ENCODE measurements at regions not wholly inside any gene's neighbourhood (a gene's known extent, or its start where the extent isn't known, plus 50 kb on each side); places are given as distances from the start of the nearest gene placed in this dataset.

DNA sequence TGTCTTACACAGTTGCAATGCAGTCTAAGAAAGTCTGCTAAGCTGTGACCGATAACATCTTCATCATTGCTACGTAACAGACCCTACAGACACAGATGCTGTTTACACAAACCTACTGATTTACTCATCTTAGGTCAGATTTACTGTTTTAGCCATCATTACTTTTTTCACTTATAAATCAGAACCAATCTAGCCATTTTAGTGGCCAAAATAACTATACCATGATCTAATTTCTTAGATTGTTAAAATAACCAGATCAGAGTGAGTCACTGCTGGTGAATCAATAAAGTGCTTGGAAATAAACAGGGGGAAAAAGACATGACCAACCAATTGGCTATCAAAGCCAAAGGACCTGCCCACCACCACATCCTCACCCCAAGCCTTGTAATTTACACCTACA is 57.0 kb upstream of the FOXN3 start:
- TF ChIP-seq POLR2AphosphoS5 (IDR thresholded peaks at IDR 0.05) = no peak
- TF ChIP-seq, protein P1, sequence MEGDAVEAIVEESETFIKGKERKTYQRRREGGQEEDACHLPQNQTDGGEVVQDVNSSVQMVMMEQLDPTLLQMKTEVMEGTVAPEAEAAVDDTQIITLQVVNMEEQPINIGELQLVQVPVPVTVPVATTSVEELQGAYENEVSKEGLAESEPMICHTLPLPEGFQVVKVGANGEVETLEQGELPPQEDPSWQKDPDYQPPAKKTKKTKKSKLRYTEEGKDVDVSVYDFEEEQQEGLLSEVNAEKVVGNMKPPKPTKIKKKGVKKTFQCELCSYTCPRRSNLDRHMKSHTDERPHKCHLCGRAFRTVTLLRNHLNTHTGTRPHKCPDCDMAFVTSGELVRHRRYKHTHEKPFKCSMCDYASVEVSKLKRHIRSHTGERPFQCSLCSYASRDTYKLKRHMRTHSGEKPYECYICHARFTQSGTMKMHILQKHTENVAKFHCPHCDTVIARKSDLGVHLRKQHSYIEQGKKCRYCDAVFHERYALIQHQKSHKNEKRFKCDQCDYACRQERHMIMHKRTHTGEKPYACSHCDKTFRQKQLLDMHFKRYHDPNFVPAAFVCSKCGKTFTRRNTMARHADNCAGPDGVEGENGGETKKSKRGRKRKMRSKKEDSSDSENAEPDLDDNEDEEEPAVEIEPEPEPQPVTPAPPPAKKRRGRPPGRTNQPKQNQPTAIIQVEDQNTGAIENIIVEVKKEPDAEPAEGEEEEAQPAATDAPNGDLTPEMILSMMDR (IDR thresholded peaks at IDR 0.05) = no peak
